HUES6 (cell line): ENCODE measurements at regions not wholly inside any gene's neighbourhood (a gene's known extent, or its start where the extent isn't known, plus 50 kb on each side); places are given as distances from the start of the nearest gene placed in this dataset.
A peak's percentile ranks its signal among the peaks of the same experiment; 100 is the strongest.

Experiments
- H3K27ac ChIP-seq: 2 replicates; pipeline ENCODE4 v1.7.0; 2013; ENCODE audit warnings: low read depth, mild to moderate bottlenecking, low read length, inconsistent platforms
- H3K27me3 ChIP-seq: 2 replicates; pipeline ENCODE4 v1.6.1; 2013; ENCODE audit warnings: low read length; ENCODE audit not compliant: control insufficient read depth, insufficient read depth
- H3K36me3 ChIP-seq: 2 replicates; pipeline ENCODE4 v1.6.1; 2013; ENCODE audit warnings: low read length; ENCODE audit not compliant: control insufficient read depth, insufficient read depth
- H3K4me1 ChIP-seq: 2 replicates; pipeline ENCODE4 v1.6.1; 2013; ENCODE audit warnings: low read length; ENCODE audit not compliant: control insufficient read depth, insufficient read depth
- H3K4me3 ChIP-seq: 2 replicates; pipeline ENCODE4 v1.5.1; 2013; ENCODE audit warnings: low read depth, low read length
- H3K9ac ChIP-seq: one replicate; pipeline ENCODE4 v1.6.1; 2013; ENCODE audit warnings: mild to moderate bottlenecking, low read length
- H3K9me3 ChIP-seq: 2 replicates; pipeline ENCODE4 v1.6.1; 2013; ENCODE audit warnings: low read depth, low read length; ENCODE audit not compliant: control insufficient read depth, insufficient read depth

DNA sequence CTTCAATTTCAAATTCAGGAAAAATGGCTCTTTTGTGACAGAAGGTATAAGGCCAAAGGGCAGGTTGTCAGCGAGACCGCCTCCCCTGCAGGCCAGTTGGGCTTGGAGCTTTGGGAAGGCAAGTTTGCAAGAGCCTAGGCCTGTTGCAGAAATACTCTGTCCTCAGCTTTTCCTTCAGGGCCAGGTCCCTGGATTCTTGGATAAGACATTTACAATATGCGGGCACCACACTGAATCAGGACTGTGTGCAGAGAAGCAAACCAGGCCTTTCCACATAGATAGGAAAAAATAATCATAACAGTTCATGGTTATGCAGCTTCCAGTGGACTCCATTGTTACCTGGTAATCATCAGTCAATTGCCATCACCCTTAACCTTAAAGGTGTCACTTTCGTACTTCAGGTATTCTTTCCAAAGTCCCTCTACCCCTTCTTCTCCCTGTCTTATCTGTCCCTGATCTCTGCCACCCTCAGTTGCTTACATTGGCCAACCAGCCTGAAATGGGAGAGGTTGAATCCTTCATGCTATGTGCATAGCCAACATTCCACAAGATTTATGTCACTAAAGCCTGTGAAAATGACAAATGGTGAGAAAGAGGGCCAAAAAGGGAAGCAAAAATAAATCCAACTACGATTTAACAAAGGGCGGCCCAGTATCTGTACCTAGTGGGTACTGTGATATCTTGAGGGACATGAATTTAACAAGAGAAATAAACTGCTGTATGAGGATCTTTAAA lies 304.5 kb upstream of the NFE2L3 start:
- H3K9ac ChIP-seq, result no peak overlapping the region
- H3K9me3 ChIP-seq, result no peaks in the 10 kb centered on the region
- H3K36me3 ChIP-seq, result no peaks in the 10 kb centered on the region
- H3K4me1 ChIP-seq, result peaks cover 19% of the 10 kb centered on the region; the same call in 1 of the 2 replicates
- H3K27me3 ChIP-seq, result peaks cover 7% of the 10 kb centered on the region
- H3K27ac ChIP-seq, result no peak overlapping the region
- no peak overlapping the region for H3K4me3 ChIP-seq

DNA sequence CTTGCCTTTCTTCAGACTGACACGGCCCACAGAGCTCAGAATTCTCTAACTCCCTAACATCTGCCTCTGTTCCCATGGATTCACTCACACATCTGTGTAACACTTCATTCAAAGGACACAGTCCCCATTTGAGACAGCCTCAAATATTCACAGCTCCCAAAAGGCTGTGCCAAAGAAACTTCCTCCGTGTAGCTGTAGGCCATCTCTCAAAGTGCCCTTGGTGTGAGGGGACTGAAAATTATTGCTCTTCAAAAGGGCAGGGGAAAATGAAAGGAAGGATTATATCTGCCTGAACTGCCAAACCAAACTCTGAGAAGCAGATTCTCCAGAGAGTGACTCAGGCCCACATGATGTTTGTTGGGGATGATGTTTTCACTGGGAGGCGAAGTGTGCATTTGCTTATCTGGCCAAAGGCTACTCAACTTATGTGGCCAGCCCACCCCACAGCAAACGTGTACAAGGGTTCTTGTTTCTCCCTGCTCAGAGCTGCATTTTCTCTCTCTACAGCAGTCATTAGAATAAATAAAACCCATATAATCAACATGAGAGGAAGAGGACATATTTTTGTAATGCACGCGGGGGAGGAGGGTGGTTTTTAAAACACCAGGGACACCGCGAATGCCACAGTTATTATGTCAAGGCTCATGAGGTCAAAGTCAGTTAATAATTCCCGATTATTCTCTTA lies 302.4 kb upstream of the NFE2L3 start:
- no peak overlapping the region for H3K27ac ChIP-seq
- no peaks in the 10 kb centered on the region for H3K36me3 ChIP-seq
- H3K9me3 ChIP-seq, result no peaks in the 10 kb centered on the region
- H3K27me3 ChIP-seq, result peaks cover 27% of the 10 kb centered on the region
- H3K9ac ChIP-seq, result no peak overlapping the region
- peaks cover 31% of the 10 kb centered on the region; the same call in 1 of the 2 replicates for H3K4me1 ChIP-seq
- no peak overlapping the region for H3K4me3 ChIP-seq

DNA sequence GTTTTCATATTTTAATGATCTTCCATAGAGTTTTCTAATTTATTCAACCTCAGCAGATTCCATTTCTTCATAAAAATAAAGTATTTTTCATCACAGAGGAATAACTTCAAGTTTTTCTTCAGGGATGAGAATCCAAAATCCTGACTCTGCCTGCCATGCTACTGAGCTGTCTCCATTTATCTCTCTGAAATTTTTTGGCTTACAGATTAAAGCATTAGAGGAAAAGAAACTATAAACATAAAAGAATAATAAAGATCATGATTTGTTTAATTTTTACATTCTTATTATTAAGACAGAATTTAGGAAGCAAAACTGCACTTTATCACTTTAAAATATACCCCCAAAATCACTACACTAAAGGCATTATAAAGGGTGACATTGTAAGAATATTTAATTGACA lies 301.8 kb upstream of the NFE2L3 start:
- no peaks in the 10 kb centered on the region for H3K36me3 ChIP-seq
- H3K4me3 ChIP-seq, result no peak overlapping the region
- H3K27me3 ChIP-seq, result peaks cover 27% of the 10 kb centered on the region
- no peak overlapping the region for H3K9ac ChIP-seq
- H3K27ac ChIP-seq, result no peak overlapping the region
- H3K9me3 ChIP-seq, result no peaks in the 10 kb centered on the region
- peaks cover 31% of the 10 kb centered on the region; the same call in 1 of the 2 replicates for H3K4me1 ChIP-seq

DNA sequence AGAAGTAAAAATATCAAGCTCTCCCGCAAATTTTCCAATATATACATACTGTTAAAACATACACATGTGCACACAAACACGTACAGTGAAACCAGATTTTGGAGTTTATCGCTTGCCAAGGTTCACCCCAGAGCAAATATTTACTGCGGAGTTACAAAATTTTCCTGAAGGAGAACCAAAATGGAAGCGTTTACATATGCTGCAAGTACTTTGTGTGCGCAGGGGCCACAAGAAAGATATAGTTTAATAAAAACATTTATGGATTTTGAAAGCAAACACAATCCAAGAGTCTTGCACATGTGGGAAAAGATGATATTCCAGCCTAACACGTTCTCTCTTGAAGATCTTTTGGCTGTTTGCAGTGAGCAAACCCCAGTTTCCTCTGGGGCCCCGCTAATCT lies 301.3 kb upstream of the NFE2L3 start:
- peaks cover 30% of the 10 kb centered on the region for H3K27me3 ChIP-seq
- H3K9ac ChIP-seq, result no peak overlapping the region
- no peak overlapping the region for H3K27ac ChIP-seq
- H3K4me3 ChIP-seq, result no peak overlapping the region
- peaks cover 31% of the 10 kb centered on the region; the same call in 1 of the 2 replicates for H3K4me1 ChIP-seq
- no peaks in the 10 kb centered on the region for H3K36me3 ChIP-seq
- no peaks in the 10 kb centered on the region for H3K9me3 ChIP-seq

DNA sequence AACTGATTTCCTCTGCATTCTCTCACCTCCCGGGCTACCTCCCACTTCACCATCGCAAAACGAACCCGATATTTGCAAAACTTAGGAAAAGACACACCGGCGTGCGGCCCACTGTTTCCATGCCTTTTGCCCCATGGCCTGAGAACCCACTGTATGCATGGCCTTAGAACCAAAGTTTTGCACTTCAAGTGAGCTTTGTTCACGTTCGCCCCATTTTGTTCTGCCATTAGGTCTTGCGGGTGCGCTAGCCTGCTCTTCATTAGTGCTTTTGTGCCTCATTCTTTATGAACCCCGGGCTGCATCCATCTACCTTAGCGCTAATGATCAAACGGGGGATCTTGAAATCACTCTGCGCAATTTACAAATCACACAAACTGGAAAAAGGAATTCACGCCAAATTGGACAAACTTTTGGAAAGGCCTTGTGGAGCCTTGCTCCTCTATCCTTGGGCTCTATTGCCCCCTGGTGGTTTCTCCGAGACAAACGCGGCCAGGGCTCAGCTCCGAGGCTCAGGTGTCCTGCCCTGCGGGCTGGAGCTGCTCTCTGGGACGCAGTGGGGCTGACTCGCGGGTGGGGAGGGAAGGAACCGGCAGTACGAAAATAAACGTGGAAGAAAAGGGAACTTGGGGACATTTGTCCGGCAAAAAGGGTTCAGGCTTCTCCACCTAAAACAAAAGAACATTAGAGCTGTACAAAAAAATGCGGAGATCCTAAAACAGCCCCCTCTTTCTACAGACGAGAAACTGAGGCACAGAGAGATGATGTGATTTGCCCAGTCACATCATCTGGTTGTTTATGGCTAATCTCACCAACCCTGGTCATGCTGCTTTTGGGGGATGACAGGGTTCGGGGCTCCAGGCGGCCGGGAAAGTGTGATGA lies 300.4 kb upstream of the NFE2L3 start:
- Histone ChIP-seq H3K36me3 (no peaks in the 10 kb centered on the region), H3K9me3 (no peaks in the 10 kb centered on the region), H3K27ac (no peak overlapping the region), H3K27me3 (peaks cover 34% of the 10 kb centered on the region), H3K9ac (peak overlapping the region; percentile 61), H3K4me3 (peak overlapping the region; percentile 55), H3K4me1 (peaks cover 31% of the 10 kb centered on the region; the same call in 1 of the 2 replicates)

DNA sequence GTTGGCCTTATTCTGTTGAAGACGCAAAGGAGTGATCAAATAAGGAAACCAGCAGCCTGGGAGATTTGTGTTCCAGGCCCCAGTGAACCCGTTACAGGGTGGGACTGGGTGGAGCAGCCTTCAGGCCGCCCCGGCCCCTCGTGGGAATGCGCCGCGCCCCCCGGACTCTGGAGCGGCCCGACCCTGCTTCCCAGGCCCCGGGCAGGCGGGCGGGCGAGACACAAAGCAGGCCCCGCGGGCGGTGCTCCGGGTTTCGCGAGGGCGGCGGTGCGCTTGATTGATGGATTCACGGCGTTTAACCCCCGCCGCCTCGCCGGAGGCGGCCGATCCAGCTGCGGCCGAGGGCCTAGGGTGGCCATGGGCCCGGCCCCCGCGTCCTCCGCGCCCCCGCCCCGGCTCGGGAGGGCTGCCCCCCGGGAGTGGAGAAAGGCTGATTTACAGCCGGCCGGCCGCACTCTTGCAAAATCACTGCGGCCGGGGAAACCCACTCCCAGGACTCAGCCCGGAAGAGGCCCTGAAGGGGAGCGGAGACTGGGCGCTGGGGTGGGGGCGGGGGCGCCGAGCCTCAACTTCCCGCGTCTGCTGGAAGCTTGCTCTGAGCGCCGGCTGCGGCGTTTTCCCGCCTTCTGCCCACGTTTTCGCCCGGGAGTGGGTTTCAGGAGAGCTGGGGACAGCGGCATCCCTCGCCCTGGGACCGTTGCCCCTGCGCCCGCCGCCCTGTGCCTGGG lies 299.6 kb upstream of the NFE2L3 start:
- Histone ChIP-seq H3K36me3 (no peaks in the 10 kb centered on the region), H3K4me1 (peaks cover 31% of the 10 kb centered on the region; the same call in 1 of the 2 replicates), H3K27ac (no peak overlapping the region; the same call in 1 of the 2 replicates), H3K27me3 (peaks cover 34% of the 10 kb centered on the region), H3K4me3 (peak overlapping the region; percentile 55), H3K9ac (peak overlapping the region; percentile 62), H3K9me3 (no peaks in the 10 kb centered on the region)

DNA sequence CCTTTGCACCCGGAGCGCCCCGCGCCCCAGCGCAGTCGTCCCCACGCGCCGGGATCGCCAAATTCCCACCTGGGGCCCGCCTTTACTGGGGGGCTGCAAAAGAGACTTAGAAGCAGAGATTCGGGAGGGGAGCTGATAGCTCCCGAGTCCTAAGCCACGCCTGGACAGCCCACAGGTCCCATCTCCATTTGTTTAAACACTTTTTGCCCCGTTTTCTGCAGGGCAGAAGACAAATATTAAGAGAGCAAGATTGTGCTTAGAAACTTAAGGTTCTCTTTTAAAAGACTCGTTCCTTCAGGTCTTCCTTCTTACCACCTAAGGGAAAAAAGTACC lies 299.1 kb upstream of the NFE2L3 start:
- Histone ChIP-seq H3K27ac (no peak overlapping the region), H3K4me3 (peak overlapping the region; percentile 55), H3K27me3 (peaks cover 36% of the 10 kb centered on the region), H3K4me1 (peaks cover 28% of the 10 kb centered on the region; the same call in 1 of the 2 replicates), H3K9ac (peak overlapping the region; percentile 62), H3K36me3 (no peaks in the 10 kb centered on the region), H3K9me3 (no peaks in the 10 kb centered on the region)

DNA sequence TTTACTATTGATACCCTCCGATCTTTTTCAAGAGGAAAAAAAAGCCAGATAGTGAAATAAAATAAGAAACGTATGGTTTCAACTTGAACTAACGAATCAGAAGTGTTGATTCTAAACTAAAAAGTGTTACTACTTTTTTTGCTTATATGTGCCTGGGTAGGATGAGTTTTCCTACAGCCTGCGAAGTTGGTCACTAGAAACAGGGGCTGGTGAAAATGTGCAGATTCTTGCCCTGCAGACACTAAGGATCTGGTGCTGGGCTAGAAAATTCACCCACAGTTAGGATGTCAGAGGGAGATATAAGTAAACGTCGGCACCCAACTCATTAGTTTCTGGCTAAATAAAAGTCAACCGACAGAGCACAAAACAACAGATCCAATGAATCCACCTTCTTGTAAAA lies 298.7 kb upstream of the NFE2L3 start:
- peaks cover 32% of the 10 kb centered on the region; the same call in 1 of the 2 replicates for H3K4me1 ChIP-seq
- no peaks in the 10 kb centered on the region for H3K36me3 ChIP-seq
- H3K9me3 ChIP-seq, result no peaks in the 10 kb centered on the region
- H3K4me3 ChIP-seq, result peak overlapping the region; percentile 55
- no peak overlapping the region for H3K9ac ChIP-seq
- peaks cover 40% of the 10 kb centered on the region for H3K27me3 ChIP-seq
- H3K27ac ChIP-seq, result no peak overlapping the region

DNA sequence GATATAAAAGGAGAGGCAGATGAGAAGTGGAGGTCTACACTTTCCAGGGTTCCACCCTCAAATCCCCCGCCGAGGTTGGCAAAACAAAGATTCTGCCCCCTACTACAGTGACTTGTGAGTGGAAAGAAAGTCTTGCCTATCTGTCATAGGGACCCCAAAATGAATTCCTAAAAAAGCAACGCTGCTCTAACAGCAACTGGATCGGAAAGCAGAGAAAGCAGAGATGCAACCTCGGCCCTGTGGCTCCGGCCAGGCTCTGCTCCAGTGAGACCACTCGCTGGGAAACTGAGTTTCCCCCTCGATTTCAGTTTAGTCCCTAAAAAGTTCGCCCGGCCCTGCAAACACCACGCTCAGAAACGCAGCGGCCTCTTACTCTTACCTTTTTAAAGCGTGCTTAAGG lies 297.9 kb upstream of the NFE2L3 start:
- peaks cover 39% of the 10 kb centered on the region for H3K4me1 ChIP-seq
- no peak overlapping the region for H3K27ac ChIP-seq
- H3K9ac ChIP-seq, result peak overlapping the region; percentile 35
- H3K9me3 ChIP-seq, result no peaks in the 10 kb centered on the region
- H3K27me3 ChIP-seq, result peaks cover 47% of the 10 kb centered on the region
- no peaks in the 10 kb centered on the region for H3K36me3 ChIP-seq
- peak overlapping the region; percentile 45 for H3K4me3 ChIP-seq

DNA sequence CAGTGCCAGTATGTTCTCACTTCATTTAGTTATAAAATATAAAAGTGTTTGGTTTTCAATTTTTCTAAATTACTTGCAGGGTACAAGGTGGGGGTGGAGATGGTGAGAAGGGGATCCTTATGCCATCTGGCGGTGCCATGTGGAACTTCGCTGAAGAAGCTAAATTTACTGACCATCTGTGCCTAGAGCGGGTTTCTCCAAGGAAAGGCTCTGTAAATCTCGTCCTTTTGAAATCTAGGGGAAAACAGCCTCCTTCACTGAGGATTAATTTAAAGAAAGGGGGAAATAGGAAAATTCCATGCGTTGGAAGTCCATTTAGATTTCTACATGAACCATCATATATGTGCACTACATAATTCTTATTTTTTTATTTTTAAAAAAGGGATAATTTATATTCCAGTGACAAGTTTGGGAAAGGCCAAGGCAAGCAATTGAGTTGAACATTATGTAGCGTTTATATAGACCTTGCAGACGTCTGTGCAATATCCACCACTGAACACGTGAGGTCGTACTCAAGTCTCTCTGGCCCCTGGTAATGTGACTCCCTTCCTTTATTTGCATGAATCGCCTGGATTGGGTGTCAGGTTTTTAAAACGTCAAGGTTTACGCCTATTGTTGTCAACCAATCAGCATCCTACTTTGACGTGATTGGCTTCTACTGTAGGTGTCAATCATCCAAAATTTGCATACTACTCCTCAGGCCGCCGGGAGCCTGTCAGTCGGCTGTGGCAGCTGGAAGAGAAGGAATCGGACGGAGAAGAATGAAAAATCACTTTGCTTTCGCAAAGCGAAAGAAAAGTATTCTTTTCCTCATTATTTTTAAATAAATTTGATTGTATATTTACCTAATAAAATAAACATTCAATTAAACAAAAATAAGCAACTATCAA lies 297.1 kb upstream of the NFE2L3 start:
- H3K36me3 ChIP-seq, result no peaks in the 10 kb centered on the region
- H3K27ac ChIP-seq, result no peak overlapping the region
- H3K9me3 ChIP-seq, result no peaks in the 10 kb centered on the region
- H3K4me3 ChIP-seq, result peak overlapping the region; percentile 78
- H3K9ac ChIP-seq, result no peak overlapping the region
- H3K4me1 ChIP-seq, result peaks cover 47% of the 10 kb centered on the region
- peaks cover 55% of the 10 kb centered on the region for H3K27me3 ChIP-seq
